ENCODE measurements at regions not wholly inside any gene's neighbourhood (a gene's known extent, or its start where the extent isn't known, plus 50 kb on each side); places are given as distances from the start of the nearest gene placed in this dataset.

- TF ChIP-seq CTCF (IDR thresholded peaks at IDR 0.05 in 8 of 11, conservative IDR thresholded peaks at IDR 0.05 in 3 of 11) (no peak), POLR2AphosphoS5 (IDR thresholded peaks at IDR 0.05) (no peak), POLR2A (IDR thresholded peaks at IDR 0.05) (no peak)
Measured at GRCh38 chr13:34822650-34823049, 119.4 kb upstream of the NBEA start.

Measured in spleen (tissue), 7 donors.